GM18951 (cell line): ENCODE measurements at regions not wholly inside any gene's neighbourhood (a gene's known extent, or its start where the extent isn't known, plus 50 kb on each side); places are given as distances from the start of the nearest gene placed in this dataset.

Experiments used
- POLR2A ChIP-seq: IDR thresholded peaks from 4 replicates; pipeline ENCODE4 v1.6.1; 2011; ENCODE audit warnings: mild to moderate bottlenecking; ENCODE audit not compliant: insufficient read length, insufficient read depth; ENCODE audit errors: extremely low read depth
- in situ Hi-C: fragments of 300-500 bp; cut with MboI; formaldehyde crosslinking; loops from one replicate; pipeline ENCODE4 v1.12.0; 2022; ENCODE audit warnings: low sequenced_read_pairs, mixed read lengths, inconsistent platforms; ENCODE audit not compliant: unreplicated experiment

DNA sequence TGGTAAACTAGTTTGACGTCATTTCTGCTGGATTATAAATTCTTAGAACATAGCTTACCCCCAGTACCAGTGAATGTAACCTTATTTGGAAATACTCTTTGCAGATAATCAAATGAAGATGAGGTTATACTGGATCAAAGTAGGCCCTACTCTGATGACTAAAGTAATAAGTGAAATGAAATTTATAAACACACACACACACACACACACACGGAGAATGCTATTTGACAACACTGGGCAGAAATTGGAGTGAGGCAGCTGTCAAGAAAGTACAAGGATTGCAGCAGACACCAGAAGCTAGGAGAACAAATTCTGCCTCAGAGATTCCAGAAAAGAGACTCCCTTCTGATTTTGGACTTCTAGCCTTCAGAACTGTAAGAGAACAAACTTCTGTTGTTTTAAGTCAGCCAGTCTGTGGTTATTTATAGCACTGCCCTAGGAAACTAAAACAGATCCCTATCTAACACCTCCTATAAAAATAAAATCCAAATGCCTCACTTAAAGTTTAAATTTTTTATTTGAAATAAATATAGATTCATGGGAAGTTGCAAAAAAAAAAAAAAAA lies 448.6 kb downstream of the PCDH18 start:
- TF ChIP-seq POLR2A, result no peak
- in situ Hi-C loops, result no loop called here

DNA sequence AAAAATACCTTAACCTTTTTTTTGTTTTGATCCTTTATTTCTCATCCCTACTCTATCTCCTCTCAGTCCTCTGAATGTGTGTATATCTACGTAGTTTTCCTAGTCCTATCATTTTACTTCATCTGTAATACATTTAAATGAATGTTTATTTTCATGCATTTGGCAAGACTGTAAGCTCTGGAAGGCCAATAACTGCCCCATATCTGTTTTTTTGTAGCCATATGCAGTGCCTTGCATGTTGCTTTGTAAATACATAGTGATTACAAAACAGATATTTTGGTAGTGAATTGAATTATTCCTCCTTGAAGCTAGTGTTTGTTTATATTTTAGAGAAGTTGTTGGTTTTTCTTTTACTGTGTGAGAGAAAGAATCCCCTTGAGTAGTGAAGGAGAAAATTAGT lies 450.2 kb downstream of the PCDH18 start:
- TF ChIP-seq POLR2A, result no peak
- in situ Hi-C loops, result no loop called here

DNA sequence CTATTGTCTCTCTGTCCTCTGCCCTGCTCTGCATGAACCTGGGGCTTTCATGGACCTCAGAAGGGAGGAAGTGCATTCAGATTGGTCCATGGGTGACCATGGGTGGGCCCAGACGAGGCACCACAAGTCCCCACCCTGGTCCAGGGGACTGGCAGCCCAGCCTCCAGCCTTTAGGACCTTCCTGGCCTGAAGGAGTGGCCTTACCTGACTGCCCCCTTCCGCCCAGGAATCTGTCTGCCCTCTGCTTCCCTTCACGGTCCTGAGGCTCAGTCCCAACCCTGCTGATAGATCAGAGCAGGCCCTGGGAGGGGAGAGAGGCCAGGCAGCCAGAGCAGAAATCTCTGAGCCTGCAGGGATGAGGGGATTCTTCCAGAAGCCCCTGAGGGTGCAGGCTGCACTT lies 455.4 kb downstream of the PCDH18 start:
- no peak for TF ChIP-seq POLR2A
- in situ Hi-C loops, result no loop called here

DNA sequence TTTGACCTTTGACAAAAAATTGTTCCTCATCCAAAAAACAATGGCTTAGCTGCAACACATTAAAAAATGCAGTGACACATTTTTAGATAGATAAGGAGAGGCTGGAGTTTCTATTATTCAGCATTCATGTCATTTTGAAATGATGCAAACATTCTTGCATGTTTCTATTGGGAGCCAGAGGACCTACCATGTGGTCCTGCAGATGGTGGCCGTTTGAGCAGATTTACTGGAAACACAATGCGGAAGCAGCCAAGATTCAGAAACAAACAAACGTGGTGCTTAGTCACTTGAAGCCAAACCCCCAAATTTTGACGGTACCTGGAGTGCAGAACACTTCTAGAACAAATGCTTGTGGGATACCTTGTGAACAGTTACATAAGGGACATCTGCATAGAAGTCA lies 456.7 kb downstream of the PCDH18 start:
- in situ Hi-C loops, result no loop called here
- TF ChIP-seq POLR2A, result no peak

DNA sequence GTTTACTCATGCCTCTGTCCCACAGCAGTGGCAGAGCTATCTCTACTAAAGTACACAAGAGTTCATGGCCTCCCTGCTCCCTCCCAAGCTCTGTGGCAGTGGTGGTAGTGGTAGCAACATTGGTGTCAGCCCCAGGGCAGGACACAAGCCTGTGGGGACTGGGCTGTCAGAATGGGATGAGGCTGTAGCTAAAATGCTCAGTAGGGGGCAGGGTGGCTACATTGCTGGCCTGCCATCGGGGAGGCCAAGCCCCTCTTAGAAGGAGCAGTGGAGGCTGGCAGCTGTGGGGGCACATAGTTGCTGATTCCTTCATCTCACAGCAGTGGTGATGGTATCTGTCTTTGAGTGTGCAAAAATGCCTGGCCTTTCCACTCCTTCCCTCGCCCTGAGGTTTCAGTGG lies 461.7 kb downstream of the PCDH18 start:
- no peak for TF ChIP-seq POLR2A
- in situ Hi-C loops, result no loop called here

GRCh38 chr4:137069473-137069872 lies 462.8 kb downstream of the PCDH18 start:
- in situ Hi-C loops, result no loop called here
- TF ChIP-seq POLR2A, result no peak

DNA sequence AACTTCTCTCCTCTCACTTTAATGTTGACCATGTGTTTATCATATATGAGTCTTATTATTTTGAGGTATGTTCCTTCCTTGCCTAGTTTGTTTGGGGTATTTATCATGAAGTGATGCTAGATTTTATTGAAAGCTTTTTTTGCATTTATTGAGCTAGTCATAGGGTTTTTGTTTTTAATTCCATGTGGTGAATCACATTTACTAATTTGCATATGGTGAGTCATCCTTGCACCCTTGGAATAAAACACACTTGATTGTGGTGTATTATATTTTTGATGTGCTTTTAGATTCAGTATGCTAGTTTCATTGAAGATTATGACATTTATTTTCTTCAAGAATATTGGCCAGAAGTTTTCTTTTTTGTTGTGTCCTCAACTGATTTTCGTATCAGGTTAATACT lies 464.6 kb downstream of the PCDH18 start:
- in situ Hi-C loops, result no loop called here
- no peak for TF ChIP-seq POLR2A

DNA sequence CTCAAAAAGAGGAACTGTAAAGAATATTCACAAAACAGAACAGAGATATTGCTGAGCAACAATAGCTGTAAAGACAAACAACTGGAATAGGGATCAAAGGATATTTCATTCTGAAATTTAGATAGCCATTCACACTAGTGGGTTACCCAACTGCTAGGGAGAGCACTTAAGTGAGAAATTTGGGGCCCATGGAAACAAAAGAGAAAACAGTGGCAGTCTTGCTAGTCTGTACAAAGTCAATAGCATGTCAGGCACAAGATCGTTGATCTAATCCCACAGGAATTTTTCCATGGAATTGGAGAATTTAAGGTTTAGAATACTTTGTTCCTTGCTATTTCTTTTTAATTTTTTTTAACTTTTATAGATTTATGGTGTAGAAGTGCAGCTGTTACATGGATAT lies 467.0 kb downstream of the PCDH18 start:
- TF ChIP-seq POLR2A, result no peak
- in situ Hi-C loops, result no loop called here

DNA sequence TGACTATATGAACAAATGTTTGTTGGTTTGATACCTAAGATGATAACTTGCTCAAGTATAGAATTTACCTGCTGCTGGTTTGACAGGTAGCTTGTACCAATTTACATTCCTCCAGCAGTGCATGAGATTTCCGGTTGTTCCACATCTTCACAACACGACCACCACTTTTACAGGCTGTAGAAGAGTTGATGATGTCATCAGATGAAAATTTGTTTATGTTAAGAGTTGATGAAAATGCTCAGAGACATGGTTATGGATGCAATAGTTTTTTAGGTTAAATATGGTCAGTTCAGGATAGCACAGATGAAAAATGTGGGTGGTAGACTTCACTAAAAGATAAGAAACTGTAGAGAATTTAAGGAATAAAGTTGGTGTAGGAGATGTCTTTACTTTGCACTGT lies 468.3 kb downstream of the PCDH18 start:
- no peak for TF ChIP-seq POLR2A
- in situ Hi-C loops, result no loop called here

DNA sequence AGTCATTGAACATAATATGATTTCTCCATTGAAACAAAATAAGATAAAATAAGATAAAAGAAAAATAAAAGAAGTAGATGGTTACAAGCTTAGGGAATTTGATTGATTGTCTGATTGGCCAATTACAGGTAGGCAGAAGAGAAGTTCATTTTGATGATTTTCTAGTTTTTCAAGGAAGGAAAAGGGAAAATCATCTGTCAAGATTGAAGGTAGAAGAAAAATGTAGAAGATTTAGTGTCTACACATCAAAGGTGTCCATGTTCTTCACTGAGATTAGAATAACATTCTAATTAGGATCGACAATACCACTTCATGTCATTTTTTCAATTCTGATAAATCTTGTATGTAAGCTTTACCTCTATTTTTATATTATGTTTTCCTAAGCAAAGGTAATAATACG lies 489.1 kb downstream of the PCDH18 start:
- in situ Hi-C loops, result no loop called here
- TF ChIP-seq POLR2A, result no peak

GRCh38 chr4:137039370-137039769 lies 492.9 kb downstream of the PCDH18 start:
- no peak for TF ChIP-seq POLR2A
- in situ Hi-C loops, result no loop called here

DNA sequence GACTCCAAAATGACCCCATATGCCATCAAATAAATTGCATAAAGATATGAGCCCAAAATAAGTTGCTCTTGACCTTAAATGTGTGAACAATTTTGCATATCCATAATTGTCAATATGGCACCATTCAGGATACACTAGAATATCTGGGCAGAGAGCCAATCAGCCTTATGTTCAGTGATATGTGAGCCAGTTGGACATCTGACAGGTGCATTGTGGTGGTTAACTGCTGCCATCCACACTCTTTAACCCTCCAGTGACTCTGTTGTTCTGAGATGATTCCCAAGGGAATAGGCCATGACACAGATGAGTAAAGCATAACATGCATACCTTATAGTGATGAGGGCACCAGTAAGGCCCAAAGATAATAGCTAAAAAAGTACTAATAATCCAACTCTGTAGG lies 500.1 kb downstream of the PCDH18 start:
- no peak for TF ChIP-seq POLR2A
- in situ Hi-C loops, result no loop called here

DNA sequence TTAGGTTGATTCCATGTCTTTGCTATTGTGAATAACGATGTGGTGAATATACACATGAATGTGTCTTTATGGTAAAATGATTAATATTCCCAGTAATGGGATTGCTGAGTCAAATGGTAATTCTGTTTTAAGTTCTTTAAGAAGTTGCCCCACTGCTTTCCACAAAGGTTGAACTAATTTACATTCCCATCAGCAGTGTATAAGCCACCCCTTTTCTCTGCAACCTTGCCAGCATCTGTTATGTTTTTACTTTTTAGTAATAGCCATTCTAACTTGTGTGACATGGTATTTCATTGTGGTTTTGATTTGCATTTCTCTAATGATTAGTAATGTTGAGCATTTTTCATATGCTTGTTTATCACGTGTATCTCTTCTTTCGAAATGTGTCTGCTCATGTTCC lies 503.3 kb downstream of the PCDH18 start:
- in situ Hi-C loops, result no loop called here
- no peak for TF ChIP-seq POLR2A

- in situ Hi-C loops, result no loop called here
- no peak for TF ChIP-seq POLR2A
These were observed 506.7 kb downstream of the PCDH18 start for GRCh38 chr4:137025484-137026059.

DNA sequence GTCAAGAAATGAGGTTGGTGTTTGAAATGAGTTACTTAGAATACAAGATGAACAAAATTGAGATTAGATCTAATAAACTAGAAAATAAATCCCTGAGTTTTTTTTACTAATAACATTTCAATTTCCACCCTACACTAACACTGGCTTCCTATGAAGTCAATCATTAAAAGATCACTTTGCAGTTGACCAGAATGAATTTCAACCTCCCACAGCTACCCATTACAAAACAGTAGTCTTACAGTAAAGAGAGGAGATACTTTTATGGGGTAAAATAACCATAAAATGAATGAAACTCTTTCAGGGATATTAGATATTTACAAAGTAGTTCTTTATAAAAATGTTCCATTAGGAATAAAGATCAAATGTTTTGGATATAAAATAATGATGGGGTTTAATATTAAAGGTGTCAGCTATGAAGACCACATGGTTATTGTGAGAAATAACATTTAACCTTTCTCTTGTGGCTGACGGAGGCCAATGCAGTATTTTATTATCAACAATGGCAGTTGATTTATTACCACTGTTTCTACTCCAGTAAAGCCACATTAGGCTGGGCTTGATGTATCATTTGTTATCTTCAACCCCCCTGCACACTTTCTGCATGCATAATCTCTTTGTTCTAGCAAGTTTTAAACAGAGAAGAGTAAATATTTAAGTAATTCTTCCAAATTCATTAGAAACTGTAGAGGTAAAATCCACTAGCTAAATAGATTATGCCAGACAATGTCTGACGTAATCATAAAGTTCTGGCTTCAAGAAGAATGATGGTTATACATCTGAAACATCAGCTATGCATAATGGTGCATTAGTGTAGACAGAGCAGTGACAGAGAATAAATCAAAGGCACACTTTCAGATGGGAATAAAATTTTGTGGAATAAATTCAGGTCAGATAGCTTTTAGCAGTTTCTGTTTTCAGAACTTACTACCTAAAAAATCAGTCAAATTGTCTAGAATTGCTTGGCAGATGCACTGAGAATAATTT lies 516.6 kb downstream of the PCDH18 start:
- in situ Hi-C loops, result no loop called here
- TF ChIP-seq POLR2A, result no peak
